ENCODE measurements at regions not wholly inside any gene's neighbourhood (a gene's known extent, or its start where the extent isn't known, plus 50 kb on each side); places are given as distances from the start of the nearest gene placed in this dataset.

GRCh38 chr22:49638001-49638400 is 189.7 kb downstream of the BRD1 start:
- DNase-seq, result no peak

- DNase-seq, result no peak
These were observed 190.4 kb downstream of the BRD1 start for GRCh38 chr22:49637255-49637760.

- DNase-seq, result no peak
These were observed 191.0 kb downstream of the BRD1 start for GRCh38 chr22:49636649-49637048.

- DNase-seq, result no peak
These were observed 191.5 kb downstream of the BRD1 start for GRCh38 chr22:49636214-49636613.

GRCh38 chr22:49634006-49634772 is 193.5 kb downstream of the BRD1 start:
- no peak for DNase-seq

GRCh38 chr22:49633010-49633324 is 194.7 kb downstream of the BRD1 start:
- no peak for DNase-seq

GRCh38 chr22:49632199-49633009 is 195.3 kb downstream of the BRD1 start:
- DNase-seq, result peak; percentile 83

- DNase-seq, result no peak
These were observed 197.2 kb downstream of the BRD1 start for GRCh38 chr22:49630448-49630946.

GRCh38 chr22:49629586-49630447 is 197.9 kb downstream of the BRD1 start:
- DNase-seq, result no peak

GRCh38 chr22:49629261-49629570 is 198.5 kb downstream of the BRD1 start:
- no peak for DNase-seq

- DNase-seq, result no peak
These were observed 199.0 kb downstream of the BRD1 start for GRCh38 chr22:49628391-49629260.

- no peak for DNase-seq
These were observed 200.2 kb downstream of the BRD1 start for GRCh38 chr22:49627217-49628181.

- DNase-seq, result no peak
These were observed 201.1 kb downstream of the BRD1 start for GRCh38 chr22:49626361-49627216.

- no peak for DNase-seq
These were observed 203.1 kb downstream of the BRD1 start for GRCh38 chr22:49624421-49625177.

- no peak for DNase-seq
These were observed 204.0 kb downstream of the BRD1 start for GRCh38 chr22:49623715-49624114.

- DNase-seq, result no peak
These were observed 204.5 kb downstream of the BRD1 start for GRCh38 chr22:49623176-49623575.

- no peak for DNase-seq
These were observed 205.2 kb downstream of the BRD1 start for GRCh38 chr22:49622241-49623105.

GRCh38 chr22:49621601-49622210 is 206.0 kb downstream of the BRD1 start:
- no peak for DNase-seq
